ENCODE measurements at regions not wholly inside any gene's neighbourhood (a gene's known extent, or its start where the extent isn't known, plus 50 kb on each side); places are given as distances from the start of the nearest gene placed in this dataset.

DNA sequence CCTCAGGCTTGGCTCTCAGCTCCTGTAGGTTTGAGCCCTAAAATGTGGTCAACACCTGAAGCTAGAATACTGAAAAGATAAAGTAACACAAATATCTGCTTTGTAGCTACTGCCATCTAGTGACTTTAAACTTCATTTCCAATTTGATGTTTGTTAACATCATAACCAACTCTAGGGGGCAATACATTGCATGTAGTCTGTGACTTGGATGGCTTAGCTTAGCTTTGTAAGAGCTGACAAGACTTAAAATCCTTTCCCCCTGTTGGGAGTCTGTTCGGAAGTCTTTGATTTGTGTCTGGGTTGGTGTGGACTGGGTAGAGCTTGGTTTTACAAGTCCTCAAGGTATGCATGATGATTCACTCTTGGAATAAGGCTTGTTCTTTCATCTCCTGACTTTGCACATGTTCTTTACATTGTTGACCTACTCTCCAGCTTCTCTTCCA is 51.7 kb downstream of the SCN11A start:
- 24 to 27% methylated on average over 1 of the region's 1 CpG for WGBS, 2 donors
- Histone ChIP-seq H3K9me3 (no peaks in the 10 kb centered on the region), H3K36me3 (no peaks in the 10 kb centered on the region), H3K27me3 (no peaks in the 10 kb centered on the region), H3K4me1 (no peaks in the 10 kb centered on the region), H3K27ac (no peak overlapping the region), H3K4me3 (no peak overlapping the region)
- no peak for DNase-seq
- intact Hi-C loops (cut with DNase I) = no loop called here
- TF ChIP-seq, protein P1, sequence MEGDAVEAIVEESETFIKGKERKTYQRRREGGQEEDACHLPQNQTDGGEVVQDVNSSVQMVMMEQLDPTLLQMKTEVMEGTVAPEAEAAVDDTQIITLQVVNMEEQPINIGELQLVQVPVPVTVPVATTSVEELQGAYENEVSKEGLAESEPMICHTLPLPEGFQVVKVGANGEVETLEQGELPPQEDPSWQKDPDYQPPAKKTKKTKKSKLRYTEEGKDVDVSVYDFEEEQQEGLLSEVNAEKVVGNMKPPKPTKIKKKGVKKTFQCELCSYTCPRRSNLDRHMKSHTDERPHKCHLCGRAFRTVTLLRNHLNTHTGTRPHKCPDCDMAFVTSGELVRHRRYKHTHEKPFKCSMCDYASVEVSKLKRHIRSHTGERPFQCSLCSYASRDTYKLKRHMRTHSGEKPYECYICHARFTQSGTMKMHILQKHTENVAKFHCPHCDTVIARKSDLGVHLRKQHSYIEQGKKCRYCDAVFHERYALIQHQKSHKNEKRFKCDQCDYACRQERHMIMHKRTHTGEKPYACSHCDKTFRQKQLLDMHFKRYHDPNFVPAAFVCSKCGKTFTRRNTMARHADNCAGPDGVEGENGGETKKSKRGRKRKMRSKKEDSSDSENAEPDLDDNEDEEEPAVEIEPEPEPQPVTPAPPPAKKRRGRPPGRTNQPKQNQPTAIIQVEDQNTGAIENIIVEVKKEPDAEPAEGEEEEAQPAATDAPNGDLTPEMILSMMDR (IDR thresholded peaks at IDR 0.05) = peak; percentile 19 to 54 (median 44)
- no peak for TF ChIP-seq POLR2A (IDR thresholded peaks at IDR 0.05)

DNA sequence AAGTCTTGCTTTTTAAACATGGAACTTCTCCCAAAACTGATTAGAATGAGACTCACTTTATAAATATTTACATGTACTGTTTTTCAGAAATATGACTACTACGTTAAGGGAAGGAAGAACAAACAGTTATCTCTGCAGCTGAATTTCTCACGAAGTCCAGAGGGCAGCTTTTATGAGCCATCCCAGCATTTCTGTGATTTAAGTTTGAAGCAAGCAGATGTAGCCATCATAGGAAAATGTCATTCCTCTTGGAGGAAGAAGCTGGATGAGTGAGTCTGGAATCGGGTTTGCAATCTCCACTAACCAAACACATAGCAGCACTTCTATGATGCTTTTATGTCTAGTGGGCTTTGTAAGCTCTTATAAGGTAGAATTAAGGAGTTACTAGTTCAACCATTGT is 53.7 kb downstream of the SCN11A start:
- no peak for DNase-seq
- Histone ChIP-seq H3K27ac (no peak overlapping the region), H3K4me3 (no peak overlapping the region), H3K4me1 (no peaks in the 10 kb centered on the region), H3K9me3 (no peaks in the 10 kb centered on the region), H3K27me3 (no peaks in the 10 kb centered on the region), H3K36me3 (no peaks in the 10 kb centered on the region)
- intact Hi-C loops (cut with DNase I) = no loop called here
- TF ChIP-seq, protein P1 (IDR thresholded peaks at IDR 0.05) = no peak
- no peak for TF ChIP-seq POLR2A (IDR thresholded peaks at IDR 0.05)
- 52 to 64% methylated on average over 3 of the region's 3 CpGs for WGBS, 2 donors

- TF ChIP-seq, protein P1 (IDR thresholded peaks at IDR 0.05) = no peak
- TF ChIP-seq POLR2A (IDR thresholded peaks at IDR 0.05) = no peak
- Histone ChIP-seq H3K9me3 (no peaks in the 10 kb centered on the region), H3K4me1 (no peaks in the 10 kb centered on the region), H3K27ac (no peak overlapping the region), H3K4me3 (no peak overlapping the region), H3K36me3 (no peaks in the 10 kb centered on the region), H3K27me3 (peaks cover 0 to 2% (median 0%) of the 10 kb centered on the region in 4 donors)
- no peak for DNase-seq
- 71 to 78% methylated on average over 1 of the region's 1 CpG for WGBS, 2 donors
- intact Hi-C loops (cut with DNase I) = no loop called here
Observed at GRCh38 chr3:38996193-38996592, 55.6 kb downstream of the SCN11A start.

DNA sequence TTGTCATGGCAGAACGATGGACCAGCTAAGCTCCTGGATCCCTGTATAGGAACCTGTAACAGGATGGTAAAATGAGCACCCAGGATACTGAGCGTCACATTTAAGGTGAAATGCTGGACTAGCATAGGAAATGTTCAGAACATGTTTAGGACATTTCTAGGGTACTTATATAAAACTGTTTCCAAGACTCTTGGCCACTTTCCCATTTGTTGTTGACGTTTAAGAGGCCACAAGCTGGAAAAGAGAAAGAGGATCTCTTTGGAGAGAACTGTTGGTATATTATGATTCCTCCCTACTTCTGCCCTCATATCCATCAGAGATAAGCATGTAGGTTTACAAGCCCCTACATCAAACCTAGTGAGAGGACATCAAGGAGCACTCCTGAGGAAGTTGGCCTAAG is 57.5 kb downstream of the SCN11A start:
- H3K4me1 ChIP-seq = no peaks in the 10 kb centered on the region
- no peak overlapping the region for H3K4me3 ChIP-seq
- H3K27me3 ChIP-seq = peaks cover 0 to 15% (median 0%) of the 10 kb centered on the region in 4 donors
- DNase-seq = no peak
- no peak overlapping the region for H3K27ac ChIP-seq
- intact Hi-C loops (cut with DNase I) = no loop called here
- TF ChIP-seq, protein P1 (IDR thresholded peaks at IDR 0.05) = no peak
- TF ChIP-seq POLR2A (IDR thresholded peaks at IDR 0.05) = no peak
- no peaks in the 10 kb centered on the region for H3K36me3 ChIP-seq
- H3K9me3 ChIP-seq = no peaks in the 10 kb centered on the region
- WGBS, 2 donors = 55 to 57% methylated on average over 3 of the region's 3 CpGs

DNA sequence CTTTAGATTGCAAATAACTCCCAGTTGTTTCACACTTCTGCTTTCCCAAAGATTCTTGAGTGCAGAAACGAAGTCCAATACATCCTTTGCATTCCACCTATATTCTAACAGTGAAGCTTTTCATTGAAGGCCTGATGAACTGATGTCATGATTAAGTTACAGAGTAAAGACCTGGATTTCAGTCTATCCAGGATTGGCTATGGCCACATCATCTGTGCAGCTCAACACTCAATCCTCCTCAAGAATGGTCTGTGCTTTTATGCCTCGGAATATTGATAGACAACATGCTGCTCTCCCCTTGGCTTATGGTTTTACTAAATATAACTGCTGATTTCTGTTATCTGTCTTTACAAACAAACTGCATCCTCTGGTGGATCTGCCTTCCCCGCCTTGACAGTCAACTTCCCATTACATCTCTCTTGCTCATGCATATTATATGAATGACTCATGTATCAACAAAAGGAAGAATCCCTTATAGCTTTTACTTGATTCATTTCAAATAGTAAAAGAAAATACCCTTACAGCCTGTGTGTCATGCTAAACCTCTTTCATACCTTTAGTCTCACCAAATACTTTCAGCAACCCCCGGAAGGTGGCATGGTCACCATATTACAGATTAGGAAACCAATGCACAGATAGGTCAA is 59.5 kb downstream of the SCN11A start:
- TF ChIP-seq, protein P1 (IDR thresholded peaks at IDR 0.05) = no peak
- TF ChIP-seq POLR2A (IDR thresholded peaks at IDR 0.05) = no peak
- H3K27ac ChIP-seq = no peak overlapping the region
- DNase-seq = no peak
- intact Hi-C loops (cut with DNase I) = no loop called here
- H3K27me3 ChIP-seq = peaks cover 0 to 18% (median 0%) of the 10 kb centered on the region in 4 donors
- H3K4me3 ChIP-seq = no peak overlapping the region
- H3K4me1 ChIP-seq = no peaks in the 10 kb centered on the region
- WGBS, 2 donors = 54 to 67% methylated on average over 4 of the region's 4 CpGs
- H3K9me3 ChIP-seq = no peaks in the 10 kb centered on the region
- H3K36me3 ChIP-seq = no peaks in the 10 kb centered on the region
